GM21526 (cell line): ENCODE measurements at regions not wholly inside any gene's neighbourhood (a gene's known extent, or its start where the extent isn't known, plus 50 kb on each side); places are given as distances from the start of the nearest gene placed in this dataset.

Source experiments
- ATAC-seq: cut with Tn5 transposase; IDR thresholded peaks from one replicate; pipeline ENCODE4 v1.9.1; 2021; ENCODE audit warnings: moderate library complexity; ENCODE audit not compliant: unreplicated experiment, low FRiP score

DNA sequence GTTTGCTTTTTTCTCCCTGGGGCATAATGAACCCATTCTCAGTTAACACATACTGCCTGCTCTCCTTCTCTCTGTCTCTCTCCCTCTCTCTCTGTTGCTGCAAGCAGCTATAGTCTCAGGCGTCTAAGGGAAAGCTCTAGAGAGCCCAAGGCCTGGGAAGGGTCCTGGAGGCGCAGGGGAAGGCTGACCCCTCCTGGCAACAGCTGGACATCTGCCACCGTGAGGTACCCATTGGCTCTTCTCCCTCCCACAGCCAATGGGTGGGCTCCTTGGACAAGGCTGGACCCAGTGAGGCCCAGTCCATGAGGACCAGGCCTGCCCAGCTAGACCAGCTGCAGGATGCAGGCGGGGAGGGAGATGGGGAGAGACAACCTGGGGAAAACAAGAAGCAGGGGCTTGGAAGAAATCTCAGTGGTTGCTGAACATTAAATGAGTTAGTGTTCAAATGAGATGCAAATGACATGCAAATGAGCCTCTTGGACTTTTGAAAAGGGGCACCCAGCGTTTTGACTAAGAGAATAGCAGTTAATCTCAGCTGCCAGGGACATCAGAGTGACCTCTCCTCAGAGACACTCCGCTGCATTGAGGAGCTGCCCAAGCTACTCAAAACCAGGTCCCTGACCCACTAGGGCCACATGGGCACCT is 349.7 kb downstream of the BUD13 start:
- no peak for ATAC-seq

DNA sequence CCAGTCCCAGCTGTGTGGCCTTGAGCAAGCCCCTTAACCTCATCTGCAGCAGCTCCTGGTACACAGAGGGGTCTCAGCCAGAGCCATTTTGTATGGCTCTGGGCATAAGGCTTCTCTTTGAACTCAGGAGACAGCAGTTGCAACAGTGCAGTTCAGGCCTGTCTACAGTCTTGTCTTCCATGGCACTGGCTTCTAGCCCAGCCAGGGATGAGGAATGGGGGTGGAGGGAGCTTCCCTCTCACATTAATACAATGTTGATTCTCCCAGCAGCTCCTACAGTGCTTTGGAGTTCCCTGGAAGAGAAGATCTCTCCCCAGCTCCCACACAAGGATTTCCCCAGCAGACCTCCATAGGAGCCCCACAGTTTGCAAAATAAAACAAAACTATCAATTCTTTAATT is 350.2 kb downstream of the BUD13 start:
- ATAC-seq, result no peak

DNA sequence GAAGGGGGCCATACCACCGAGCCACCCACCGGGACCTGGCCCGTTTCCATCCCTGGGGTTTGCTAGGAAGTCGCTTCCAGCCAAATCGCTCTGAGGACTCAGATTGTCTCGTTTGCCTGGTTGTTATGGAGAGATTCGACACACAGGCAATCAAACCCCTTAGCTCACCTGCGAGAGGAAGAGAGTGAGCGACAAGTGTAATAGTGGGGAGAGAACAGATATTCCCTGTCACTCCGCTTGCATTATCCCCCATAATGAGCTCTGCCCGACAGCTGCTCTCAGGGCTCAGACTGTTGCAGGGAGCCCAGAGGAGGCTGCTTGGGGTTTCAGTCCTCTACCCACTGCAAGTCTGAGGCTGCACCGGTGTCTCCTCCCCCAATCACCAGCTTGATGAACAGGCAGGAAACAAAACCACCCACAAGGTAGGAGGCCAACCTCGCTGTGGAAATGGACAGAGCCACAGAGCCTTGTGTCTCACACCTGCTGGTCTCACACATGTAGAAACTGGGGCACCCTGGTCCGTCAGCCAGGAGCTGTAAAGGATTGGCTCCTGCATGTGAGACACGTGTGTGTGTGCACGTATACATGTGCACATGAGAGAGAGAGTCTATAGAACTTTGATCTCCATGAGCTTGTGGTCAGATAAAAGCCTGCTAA is 351.1 kb downstream of the BUD13 start:
- ATAC-seq, result no peak

DNA sequence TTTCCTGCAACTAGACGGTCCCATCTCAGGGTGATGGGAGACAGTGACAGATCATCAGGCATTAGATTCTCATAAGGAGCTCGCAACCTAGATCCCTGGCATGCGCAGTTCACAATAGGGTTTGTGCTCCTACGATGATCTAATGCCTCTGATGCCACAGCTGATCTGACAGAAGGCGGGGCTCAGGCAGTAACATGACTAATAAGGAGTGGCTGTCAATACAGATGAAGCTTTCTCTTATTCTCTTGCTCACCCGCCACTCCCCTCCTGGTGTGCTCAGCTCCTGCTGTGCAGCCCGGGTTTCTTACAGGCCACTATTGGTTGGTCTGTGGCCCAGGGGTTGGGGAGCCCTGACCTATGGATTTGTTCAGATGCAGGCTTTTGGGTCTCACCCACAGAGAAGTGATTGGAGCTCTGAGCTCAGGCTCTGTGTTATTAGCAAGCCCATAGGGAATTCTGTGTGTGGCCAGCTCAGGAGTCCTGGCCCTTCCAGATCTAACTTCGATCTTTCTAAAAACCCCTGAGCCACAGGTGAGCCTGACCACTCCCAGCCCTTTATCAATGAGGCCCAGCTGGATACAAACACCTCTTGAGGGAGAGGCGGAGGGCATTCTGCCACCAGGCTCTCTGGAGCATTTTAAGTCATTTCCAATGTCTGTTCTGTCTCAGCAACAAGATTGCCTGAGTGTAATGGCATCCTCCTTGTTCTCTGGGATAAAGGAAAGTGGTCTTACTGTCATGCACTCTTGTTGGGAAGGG is 351.8 kb downstream of the BUD13 start:
- no peak for ATAC-seq

DNA sequence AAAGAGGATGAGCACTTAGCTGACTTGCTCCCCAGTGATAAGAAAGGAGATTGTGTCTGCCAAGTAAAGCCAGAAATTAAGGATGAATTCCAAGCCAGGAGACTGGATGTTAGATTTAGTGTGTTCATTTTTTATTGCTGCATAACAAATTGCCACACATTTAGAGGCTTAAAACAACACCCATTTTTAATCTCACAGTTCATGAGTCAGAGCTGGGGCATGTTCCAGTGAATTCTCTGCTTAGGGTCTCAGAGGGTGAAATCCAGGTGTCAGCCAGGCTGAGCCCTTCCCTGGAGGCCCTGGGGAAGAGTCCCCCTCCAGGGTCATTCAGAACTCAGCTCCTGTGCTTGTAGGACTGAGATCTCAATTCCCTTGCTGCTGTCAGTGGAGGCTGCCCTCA is 352.8 kb downstream of the BUD13 start:
- no peak for ATAC-seq

DNA sequence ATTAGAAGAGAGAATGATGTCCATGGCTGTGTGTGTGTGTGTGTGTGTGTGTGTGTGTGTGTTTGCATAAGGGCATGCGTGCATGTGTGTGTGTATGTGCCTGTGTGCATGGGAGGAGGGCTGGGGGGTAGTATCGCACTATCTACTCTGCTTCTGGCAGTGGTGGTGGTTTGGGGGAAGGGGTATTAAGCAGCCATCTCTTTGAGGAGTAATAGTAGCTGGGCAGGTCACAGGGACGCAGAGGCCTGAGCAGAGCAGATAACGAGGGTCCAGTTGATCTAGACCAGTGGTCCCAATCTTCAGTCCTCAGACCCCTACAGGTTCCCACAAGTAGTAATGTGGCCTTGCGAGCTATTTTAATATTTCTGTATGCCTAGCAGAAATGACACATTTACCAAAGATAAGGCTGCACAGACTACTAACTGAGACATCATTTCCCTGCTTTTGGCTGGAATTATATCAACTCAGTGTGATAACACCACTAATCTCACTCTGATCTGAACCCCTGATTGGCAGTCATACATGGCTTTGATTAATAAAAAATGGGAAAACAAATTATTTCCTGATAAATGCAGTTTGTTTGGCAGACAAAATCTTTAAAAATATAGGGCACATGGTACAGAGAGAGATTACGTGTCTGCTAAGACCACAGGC is 354.3 kb downstream of the BUD13 start:
- ATAC-seq, result no peak

DNA sequence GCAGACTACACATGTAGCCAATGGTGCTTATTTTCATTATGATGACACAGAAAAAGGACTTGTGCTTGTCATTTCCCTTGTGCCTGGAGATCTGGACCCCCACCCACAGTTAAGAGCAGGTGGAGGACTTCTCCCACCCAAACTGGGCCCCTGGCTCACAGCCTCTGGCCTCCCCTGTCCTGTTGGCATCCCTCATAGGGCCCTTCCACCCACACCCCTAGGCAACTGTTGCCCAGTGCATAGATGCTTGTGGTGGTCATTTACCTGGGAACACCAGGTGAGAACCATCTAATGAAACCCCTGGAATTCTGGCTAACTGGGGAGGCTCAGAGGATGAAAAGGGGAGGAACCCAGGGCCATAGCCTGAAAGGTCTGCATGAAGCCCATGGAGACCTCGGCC is 355.9 kb downstream of the BUD13 start:
- ATAC-seq, result no peak

DNA sequence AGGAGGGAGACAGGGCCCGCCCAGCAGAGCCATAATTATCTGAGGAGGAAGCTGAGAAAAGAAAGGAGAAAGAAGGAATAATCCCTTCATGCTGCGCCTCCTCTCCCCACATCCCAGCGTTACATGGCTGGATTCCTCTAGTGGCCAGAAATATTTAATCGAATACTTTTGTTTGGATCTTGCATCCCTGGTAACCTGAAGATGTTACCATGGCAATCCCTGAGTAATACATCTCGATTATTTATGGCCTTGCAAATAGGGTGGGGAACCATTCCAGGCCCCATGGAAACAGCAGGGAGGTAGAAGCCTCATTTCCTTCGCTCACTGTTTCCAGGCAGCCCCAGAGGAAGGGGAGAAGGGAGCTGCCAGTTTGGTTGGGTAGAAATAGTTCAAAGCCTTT is 357.7 kb downstream of the BUD13 start:
- no peak for ATAC-seq

DNA sequence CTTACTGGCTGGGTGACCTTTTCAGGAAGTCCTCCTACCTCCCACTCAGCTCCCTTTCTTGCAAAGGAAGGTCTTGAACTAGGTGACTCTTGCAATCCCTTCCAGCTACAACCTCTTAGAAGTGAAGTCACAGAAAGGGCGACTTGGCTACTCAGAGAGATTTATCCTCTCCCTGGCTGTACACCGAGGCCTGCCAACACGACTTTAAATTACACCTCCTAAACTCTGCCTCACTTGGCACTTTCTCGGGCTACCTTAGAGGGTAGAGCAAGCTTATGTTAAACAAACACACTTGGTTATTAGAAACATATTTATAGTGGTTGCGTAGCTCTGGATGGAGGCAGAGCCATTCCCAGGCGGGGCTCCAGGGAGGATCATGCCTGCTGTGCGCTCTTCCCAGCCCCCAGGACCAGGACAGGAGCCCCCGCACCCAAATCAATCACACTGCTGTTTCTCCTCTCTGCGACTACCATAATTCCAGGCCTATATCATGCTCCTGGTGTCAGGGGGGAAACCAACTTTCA is 358.4 kb downstream of the BUD13 start:
- no peak for ATAC-seq

DNA sequence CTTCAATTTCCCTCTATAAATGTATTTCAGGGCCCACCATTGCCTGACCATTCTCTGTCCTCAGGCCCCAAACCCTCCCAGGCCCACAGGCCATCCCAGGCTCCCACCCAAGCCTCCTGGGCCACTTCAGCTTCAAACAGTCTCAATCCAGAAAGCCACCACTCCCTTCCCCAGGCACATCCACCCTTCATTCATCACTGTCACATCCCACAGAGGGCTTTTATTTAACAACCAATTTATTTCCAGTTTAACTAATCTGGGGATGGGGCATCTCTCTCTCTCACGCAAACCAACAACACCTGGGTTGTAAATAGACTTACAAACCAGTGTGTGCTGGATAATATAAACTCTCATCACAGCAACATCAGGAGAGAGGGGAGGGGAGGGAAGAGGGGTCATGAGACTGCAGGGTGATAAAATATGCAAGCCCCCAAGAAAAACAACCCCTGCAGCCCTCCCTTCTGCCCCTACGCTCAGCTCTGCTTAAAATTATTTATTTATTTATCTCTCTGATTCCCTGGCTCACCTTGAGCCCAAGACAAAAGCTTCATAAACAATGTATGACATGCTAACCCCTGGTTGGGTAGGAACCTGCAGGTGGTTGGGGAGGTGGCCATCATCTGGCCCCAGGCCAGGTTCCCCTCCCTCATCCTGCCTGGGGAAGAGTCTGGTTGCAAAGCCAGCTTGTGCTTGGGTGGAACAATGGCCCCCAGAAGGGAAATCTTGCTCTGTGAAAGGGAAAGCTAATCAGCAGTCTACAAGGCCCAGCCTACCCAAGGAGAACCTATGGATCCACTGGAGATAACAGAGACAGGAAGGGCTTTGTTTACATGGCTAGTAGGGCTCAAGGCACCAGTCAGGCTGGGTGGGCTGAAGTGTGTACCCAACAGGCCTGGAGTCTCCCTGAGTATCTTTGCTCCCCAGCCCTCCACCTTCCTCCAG is 359.2 kb downstream of the BUD13 start:
- no peak for ATAC-seq

DNA sequence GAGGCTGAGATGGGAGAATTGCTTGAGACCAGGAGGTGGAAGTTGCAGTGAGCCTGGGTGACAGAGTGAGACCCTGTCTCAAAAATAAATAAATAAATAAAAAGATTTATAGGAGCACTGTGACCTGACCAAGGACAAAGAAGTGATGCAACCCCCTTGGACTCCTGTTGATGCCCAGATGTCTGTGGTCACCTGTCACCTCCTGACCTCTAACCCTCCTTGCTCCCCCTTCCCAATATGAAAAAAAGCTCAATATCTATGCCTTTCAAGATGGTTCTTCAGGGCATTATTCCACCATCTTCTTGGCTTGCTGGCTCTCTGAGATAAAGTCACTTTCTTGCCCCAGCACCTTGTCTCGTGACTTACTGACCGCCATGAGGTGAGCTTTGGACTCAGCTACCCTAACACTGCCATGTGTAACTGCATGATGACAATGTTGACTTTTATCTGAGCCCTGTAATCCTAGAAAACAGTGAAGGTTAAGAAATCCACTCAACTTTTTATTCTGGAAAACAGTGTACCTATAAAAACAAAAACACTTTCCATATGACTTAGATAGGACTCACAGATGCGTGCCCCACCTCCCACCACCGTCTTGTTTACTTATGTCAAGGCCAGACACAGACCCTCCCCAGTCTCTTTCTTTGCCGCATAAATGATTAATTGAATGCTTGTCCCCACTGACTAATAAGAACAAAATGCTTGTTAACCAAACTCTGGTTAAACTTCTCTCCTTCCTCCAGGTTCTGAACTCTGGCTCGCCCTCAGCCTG is 360.5 kb downstream of the BUD13 start:
- ATAC-seq, result no peak

DNA sequence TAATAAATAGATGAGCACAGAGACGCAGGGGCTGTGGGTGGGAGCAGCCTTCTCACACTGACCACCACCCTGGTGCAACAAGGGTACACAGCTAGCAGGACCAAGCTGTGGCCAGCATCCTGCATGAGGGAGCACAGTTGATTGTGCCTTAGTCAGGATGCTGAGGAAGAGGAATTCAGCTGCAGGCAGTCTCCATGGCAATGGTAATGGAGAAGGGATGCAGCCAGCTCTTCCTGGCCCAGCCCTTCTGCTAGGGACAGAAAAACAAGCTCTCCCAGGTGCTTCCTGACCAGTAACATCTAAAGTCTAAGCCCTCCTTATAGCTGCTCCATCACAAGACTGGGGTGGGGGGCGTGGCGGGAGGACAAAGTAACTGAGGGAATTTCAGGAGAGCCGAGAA is 363.5 kb downstream of the BUD13 start:
- ATAC-seq, result no peak

DNA sequence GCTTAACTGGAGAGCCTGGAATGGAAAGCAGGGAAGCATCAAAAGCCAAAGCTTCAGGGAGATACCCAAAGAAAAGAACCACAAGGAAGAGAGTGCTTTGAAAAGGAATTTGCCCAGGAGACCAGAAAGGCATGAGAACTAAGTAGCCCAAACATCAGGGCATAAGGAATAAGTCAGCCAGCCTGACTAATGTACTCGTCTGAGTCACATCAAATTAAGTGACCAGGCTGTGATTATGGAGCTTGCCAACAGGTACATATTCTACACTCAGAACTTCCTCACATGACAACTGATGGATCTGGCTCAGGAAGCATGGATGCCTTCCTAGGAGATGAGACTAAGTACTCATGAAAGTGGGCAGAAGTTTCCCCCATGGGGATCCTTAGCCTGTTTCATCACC is 366.7 kb downstream of the BUD13 start:
- no peak for ATAC-seq

DNA sequence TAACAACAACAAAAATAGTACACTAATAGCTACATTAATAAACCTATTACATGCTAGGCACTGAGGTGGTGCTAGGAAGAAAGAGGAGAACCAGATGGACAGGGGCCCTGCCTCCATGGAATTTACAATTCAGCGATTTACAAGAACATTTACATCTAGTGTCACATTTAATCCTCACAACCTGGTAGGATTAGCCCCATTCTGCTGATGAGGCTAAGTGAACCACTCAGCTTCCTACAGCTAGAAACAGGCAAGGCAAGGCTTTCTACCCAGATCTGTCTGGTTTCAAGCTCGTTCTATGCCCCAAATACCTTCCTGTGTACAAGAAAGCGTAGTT is 368.4 kb downstream of the BUD13 start:
- ATAC-seq, result no peak

DNA sequence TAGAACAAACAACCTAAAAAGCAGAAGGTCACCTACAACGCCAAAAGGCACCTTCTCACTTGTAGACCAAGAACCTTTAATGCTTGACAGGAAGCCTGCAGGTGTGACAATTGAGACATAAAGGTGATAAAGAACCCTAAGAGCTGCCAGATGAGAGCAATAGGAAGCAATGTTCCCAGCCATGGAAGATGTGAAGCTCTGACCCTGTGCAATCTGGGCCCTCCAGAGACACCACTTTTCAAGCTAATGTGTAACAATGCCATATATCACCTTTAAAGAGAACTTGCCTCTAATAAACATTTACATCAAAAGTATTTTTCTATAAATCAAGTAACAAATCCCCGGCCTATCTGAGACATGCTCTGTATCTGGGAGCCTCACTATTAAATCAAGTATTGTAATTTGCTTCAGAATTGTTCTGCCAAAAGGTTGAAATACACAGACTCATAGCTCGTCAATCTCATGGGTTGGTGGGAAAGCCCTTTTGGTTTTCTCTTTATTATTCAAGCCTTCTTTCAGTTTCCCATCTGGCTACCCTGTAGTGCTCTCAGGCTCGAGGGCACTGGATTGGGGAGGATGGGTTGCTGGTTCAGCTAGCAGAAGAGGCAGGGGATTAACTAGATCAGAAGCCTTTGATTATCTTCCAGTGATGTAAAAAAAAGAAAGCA is 368.9 kb downstream of the BUD13 start:
- ATAC-seq, result no peak

DNA sequence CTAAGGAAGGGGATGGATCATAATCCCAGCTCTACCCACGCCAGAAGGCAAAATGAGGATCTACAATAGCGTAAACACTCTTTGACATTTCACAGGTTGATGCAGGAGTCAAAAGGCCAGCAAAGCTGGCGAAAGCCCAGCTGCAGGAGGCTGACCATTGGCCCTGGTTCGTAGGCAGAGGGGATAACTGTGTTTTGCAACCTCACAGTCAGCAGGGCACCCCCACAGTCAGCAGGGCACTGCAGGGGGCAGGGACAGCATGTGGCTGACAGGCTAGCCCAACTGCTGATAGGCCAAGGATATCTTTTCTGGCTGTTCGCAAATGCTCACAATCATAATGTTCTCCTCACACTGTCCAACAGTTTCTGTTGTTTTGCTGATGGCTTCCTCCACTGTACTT is 372.7 kb downstream of the BUD13 start:
- ATAC-seq, result no peak

DNA sequence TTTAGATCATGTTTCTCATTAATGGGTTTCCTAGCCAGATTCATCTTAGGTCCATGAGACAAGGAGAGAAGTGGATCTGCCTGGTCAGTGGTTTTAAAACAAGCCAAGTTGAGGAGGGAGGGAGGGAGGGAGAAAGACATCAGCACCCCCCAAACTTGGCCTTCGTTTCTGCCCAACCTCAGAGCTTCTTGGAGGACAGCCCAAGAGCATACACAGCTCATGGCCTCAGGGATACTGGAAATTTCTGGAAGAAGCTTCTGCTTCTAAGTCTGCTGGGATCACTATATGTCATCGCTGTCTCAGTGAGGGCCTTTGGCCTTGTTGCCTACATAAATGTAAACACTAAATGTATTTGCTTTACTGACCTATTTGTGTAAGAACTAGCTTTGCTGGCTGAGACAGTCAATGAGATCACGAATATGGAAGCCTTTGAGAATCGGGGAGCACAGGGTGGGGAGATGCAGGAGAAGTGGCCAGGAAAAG is 375.1 kb downstream of the BUD13 start:
- no peak for ATAC-seq

DNA sequence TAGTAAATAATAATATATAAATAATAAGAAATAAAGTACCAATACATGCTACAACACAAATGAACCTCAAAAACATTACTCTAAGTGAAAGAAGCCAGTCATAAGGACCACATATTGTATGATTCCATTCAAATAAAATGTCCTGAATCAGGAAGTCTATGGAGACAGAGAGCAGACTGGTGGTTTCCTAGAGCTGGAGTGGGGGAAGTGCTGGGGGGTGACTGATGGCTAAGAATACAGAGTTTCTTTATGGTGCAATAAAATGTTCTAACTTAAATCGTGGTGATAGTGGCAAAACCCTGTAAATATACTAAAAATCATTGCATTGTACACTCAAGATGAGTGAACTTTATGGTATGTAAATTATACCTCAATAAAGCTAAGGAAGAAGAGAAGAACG is 376.5 kb downstream of the BUD13 start:
- no peak for ATAC-seq

DNA sequence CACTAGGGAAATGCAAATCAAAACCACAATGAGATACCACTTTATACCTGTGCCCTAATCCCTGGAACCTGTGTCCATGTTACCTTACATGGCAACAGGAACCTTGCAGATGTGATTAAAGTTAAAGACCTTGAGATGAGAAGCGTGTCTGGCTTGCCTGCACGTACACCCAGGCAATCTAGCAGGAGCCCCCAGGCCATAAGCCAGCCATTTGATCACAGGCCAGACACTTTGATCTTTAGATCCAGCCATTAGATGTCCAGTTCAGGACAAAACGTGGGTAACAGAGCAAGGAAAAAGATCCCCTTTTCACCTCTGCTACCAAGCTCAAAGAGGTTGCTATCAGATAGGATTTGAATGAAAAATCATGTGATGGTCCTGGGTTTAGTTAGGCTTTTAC is 378.8 kb downstream of the BUD13 start:
- no peak for ATAC-seq
